Neuron (in vitro differentiated cells): ENCODE measurements at regions not wholly inside any gene's neighbourhood (a gene's known extent, or its start where the extent isn't known, plus 50 kb on each side); places are given as distances from the start of the nearest gene placed in this dataset.

Source experiments
- H2AFZ ChIP-seq: one replicate; pipeline ENCODE4 v1.6.1; 2013; ENCODE audit warnings: low read depth, mild to moderate bottlenecking, inconsistent platforms, low read length, moderate library complexity
- H3K27me3 ChIP-seq: one replicate; pipeline ENCODE4 v1.6.1; 2013; ENCODE audit warnings: low read length; ENCODE audit not compliant: insufficient read depth
- H3K36me3 ChIP-seq: one replicate; pipeline ENCODE4 v1.6.1; 2013; ENCODE audit warnings: low read length; ENCODE audit not compliant: insufficient read depth
- H3K4me1 ChIP-seq: one replicate; pipeline ENCODE4 v1.6.1; 2013; ENCODE audit warnings: low read length; ENCODE audit not compliant: insufficient read depth
- H3K4me3 ChIP-seq: 2 replicates; pipeline ENCODE4 v1.5.1; 2013; ENCODE audit warnings: mild to moderate bottlenecking, low read length, moderate library complexity
- H3K9me3 ChIP-seq: one replicate; pipeline ENCODE4 v1.6.1; 2013; ENCODE audit warnings: low read length

DNA sequence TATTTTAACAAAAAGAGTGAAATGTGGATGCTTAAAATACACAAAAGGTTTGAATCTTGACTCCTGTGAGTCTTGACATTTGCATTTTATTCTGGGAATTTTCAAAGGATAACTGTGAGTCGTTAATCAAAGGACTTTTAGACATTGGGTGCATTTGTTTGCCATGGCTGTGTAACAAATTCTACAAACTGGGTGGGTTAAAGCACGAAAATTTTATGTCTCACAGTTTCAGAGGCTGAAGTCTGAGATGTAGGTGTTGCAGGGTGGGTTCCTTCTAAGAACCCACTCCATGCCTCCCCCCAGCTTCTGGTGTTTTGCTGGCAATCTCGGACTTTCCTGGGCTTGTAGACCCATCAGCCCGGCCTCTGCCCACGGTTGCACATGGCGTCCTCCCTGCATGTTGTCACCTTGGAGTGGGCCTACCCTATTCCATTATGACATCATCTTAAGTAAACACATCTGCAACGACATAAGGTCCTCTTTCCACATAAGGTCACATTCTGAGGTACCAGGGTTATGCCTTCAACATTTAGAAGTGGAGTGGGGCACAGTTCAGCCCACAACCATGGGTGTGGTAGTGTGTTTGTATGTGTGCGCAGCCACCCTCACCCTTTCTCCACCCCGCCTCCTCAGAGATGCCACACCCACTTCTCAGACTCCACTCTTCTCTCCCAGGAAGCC, 113.1 kb downstream of the FOXA2 start:
- Histone ChIP-seq H3K4me1 (no peaks in the 10 kb centered on the region), H3K36me3 (no peaks in the 10 kb centered on the region), H2AFZ (no peak overlapping the region), H3K27me3 (no peaks in the 10 kb centered on the region), H3K9me3 (no peaks in the 10 kb centered on the region), H3K4me3 (no peak overlapping the region)

DNA sequence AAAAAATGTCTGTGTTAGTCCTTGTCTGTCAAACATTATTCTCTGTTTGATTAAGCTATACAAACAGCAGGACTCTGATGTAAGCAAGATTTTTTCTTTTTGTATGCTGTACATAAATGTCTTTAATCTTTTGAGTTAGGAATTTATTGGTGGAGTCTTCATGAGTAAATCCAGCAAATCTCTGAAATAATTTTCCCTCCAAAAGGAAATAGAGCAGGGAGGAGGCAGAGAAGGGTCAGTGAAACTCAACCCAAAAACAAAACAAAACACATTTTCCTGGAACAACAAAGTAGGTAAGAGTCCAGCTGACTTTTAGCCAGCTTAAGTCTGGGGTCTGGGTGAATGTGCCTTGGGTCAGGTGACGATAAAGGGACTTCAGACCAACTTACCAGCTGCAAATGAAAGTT, 113.7 kb downstream of the FOXA2 start:
- H3K36me3 ChIP-seq = no peaks in the 10 kb centered on the region
- H3K4me1 ChIP-seq = no peaks in the 10 kb centered on the region
- H3K4me3 ChIP-seq = no peak overlapping the region
- no peaks in the 10 kb centered on the region for H3K9me3 ChIP-seq
- H2AFZ ChIP-seq = no peak overlapping the region
- no peaks in the 10 kb centered on the region for H3K27me3 ChIP-seq

DNA sequence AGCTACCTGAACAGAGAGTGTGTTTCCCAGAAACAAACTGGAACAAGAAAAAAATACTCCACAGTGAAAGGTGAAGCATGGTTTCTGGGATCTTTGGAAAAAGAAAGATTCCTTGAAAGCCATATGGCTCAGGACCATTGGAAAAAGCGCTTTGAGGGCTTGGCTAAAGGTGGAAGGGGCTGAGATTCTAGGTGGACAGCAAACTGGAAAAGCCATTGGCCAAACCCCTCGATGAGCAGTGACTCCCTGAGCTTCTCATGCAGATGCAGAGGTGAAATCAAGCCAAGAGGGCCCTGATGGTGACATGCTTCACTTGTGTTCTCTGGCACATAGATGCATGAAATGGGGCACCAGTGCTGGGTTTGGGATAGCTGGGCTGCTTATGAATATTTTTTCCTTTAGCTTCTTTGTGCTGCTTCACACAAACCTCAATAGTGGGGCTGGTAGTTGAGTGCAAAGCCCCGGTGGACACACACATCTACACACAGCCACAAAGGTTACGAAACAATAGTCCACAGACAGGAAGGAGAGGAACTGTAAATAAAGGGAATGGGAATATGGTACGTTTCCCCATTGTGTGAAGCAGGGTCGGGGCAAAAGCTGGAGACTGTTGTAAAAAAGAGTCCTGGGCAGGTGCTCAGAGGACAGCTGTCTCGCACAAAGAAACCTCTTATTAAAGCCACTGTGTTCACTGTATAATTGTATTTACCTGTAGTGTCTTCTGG, 117.8 kb downstream of the FOXA2 start:
- no peaks in the 10 kb centered on the region for H3K36me3 ChIP-seq
- no peaks in the 10 kb centered on the region for H3K4me1 ChIP-seq
- no peak overlapping the region for H3K4me3 ChIP-seq
- H3K27me3 ChIP-seq = no peaks in the 10 kb centered on the region
- H3K9me3 ChIP-seq = no peaks in the 10 kb centered on the region
- no peak overlapping the region for H2AFZ ChIP-seq

DNA sequence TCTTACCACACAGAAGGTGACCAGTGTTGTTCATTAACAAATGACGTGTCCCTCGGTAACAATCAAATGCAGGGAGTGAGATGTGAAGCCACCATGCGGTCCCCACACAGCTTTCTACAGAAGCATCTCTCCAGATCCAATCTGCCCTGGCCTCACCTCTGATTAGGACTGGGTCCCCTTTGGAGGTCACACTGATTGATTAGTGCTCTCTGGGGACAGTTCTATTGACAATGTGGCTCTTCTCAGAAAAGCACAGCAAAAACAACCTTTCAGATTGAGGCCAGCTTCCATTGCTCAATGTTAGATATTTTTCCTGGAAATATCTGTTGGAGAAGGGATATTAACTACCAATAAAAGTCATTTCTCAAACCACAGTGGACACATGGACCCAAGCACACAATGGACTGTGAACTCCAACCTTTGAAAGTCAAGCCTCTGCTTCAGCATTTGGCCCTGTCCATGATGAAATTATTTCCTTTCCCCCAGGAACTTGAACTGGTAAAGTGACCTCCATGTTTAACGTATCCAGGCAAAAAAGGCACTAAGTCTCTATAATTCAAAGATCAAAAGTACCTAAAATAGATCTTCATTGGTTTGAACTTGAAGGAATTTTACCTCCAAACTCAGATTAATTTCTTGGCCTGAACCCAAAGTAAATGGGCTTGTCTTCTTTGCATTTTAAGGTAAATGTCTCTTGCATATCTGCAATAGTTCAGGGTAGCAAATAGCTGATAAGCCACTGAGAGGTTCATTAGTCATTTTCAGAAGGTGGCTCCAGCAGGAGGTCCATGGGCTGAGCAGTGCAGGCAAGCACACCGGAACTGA, 118.5 kb downstream of the FOXA2 start:
- no peak overlapping the region for H2AFZ ChIP-seq
- H3K36me3 ChIP-seq = no peaks in the 10 kb centered on the region
- H3K4me1 ChIP-seq = no peaks in the 10 kb centered on the region
- H3K27me3 ChIP-seq = no peaks in the 10 kb centered on the region
- no peak overlapping the region for H3K4me3 ChIP-seq
- no peaks in the 10 kb centered on the region for H3K9me3 ChIP-seq

DNA sequence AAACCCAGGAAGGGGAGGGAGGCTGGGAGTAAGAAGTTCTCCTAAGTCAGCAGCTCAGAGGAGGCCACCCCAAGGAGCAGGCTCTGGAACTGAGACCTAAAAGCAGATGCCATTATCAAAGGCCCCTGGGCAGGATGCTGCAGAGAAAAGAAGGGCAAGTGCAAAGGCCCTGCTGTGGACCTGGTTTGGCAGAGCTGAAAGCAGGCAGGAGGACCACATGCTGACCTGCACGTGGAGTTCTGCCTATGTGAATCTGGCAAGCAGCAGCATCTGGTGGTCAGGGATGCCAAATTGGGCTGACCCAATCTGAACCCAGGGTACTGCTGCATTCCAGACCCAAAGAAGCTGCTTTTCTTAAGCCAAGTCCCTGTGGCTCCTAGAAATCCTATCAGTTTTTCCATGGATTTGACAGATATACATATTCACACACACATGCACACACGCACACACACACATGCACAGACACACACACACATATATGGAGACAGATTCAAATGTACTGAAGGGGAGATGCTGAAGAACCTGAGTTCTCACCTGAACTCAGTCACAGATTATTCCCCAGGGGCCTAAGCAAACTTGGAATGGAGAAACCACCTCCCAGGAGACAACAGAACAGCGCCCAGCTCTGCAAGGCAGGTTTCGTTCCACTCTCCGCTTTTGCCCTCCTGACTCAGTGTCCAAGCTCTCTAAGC, 119.9 kb downstream of the FOXA2 start:
- Histone ChIP-seq H3K4me3 (no peak overlapping the region), H3K27me3 (no peaks in the 10 kb centered on the region), H3K9me3 (no peaks in the 10 kb centered on the region), H3K4me1 (no peaks in the 10 kb centered on the region), H3K36me3 (no peaks in the 10 kb centered on the region), H2AFZ (no peak overlapping the region)

DNA sequence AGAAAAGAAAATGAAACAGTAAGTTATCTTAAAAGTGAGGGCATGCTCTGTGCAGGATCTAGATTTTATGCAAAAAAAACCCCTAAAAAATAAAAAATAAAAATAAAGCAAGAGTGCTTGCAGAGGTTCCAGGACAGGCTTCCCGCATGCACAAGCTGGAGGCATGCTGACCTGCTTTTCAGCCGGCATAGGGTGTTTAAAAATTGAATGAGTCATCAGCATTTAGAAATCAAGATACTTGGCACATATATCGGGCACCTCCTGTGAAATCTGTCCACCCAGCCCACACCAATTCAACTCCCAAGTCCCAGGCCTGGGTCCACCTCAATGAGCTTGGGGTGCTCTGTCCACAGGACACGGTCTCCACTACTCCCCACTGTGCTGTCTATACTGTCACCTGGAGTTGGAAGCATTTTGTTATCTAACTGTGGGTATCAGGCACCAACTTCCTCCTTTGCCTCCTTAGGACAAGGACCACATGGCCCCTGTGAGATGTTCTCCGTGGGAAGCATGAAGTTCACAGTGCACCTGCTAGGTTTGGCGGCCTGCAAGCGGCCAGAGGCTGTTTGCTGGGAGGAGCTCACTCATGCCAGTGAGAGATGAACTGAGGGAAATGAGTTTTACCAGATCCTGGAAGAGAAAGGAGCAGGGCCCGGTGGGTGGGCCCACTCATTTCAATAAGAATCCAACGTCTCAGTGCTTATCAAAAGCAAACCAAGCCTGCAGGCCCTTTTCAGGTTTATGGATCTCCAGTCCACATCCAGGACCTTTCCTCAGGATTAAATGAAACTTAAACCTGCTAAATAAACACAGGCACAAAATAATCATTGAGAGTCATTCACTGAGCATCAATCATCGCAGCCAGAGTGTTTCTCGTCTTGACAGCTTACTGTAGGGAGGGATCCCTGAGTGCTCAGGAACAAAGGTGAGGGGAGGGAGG, 121.1 kb downstream of the FOXA2 start:
- Histone ChIP-seq H3K9me3 (no peaks in the 10 kb centered on the region), H3K27me3 (no peaks in the 10 kb centered on the region), H3K36me3 (no peaks in the 10 kb centered on the region), H3K4me1 (no peaks in the 10 kb centered on the region), H3K4me3 (no peak overlapping the region), H2AFZ (no peak overlapping the region)

DNA sequence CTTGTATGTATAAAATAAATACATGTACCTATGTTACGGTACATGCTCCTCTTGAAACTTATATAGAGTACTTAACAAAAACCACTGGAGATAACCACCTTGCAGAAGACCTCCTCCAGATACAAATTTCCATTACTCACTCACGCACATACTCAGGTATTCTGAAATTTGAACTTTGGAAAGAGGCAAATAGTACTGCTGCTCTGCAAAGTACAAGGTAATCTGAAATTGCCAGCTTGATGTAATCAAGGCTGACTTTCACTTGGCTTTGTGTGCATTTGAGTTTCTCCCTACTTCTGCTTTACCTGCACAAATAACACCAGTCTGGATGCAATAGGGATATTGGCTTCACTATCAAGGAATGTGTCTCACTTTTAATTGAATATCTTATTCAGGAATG, 123.6 kb downstream of the FOXA2 start:
- no peak overlapping the region for H2AFZ ChIP-seq
- H3K36me3 ChIP-seq = no peaks in the 10 kb centered on the region
- H3K4me3 ChIP-seq = no peak overlapping the region
- H3K4me1 ChIP-seq = no peaks in the 10 kb centered on the region
- H3K9me3 ChIP-seq = no peaks in the 10 kb centered on the region
- H3K27me3 ChIP-seq = no peaks in the 10 kb centered on the region

GRCh38 chr20:22460231-22460630, 124.1 kb downstream of the FOXA2 start:
- no peak overlapping the region for H2AFZ ChIP-seq
- H3K4me1 ChIP-seq = no peaks in the 10 kb centered on the region
- H3K27me3 ChIP-seq = no peaks in the 10 kb centered on the region
- H3K36me3 ChIP-seq = no peaks in the 10 kb centered on the region
- no peak overlapping the region for H3K4me3 ChIP-seq
- no peaks in the 10 kb centered on the region for H3K9me3 ChIP-seq

DNA sequence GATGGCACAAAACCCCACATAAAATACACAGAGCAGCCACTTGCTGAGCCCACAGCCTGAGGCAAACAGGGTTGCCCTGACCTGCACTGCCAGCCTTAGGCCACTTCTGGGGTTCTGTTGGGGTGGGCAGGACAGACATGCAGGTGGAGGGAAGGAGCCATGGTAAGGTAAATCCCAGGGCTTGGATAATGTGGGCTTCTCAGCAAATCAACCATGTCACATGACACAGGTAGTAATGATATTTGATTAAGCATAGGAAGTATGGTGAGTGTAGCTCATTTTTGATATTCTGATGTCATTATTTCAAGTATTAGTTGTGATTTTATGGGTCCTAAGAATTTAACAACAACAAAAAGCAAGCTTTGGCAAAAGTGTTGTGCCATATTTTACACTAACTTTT, 124.6 kb downstream of the FOXA2 start:
- Histone ChIP-seq H3K27me3 (no peaks in the 10 kb centered on the region), H2AFZ (no peak overlapping the region), H3K9me3 (no peaks in the 10 kb centered on the region), H3K36me3 (no peaks in the 10 kb centered on the region), H3K4me1 (no peaks in the 10 kb centered on the region), H3K4me3 (no peak overlapping the region)

DNA sequence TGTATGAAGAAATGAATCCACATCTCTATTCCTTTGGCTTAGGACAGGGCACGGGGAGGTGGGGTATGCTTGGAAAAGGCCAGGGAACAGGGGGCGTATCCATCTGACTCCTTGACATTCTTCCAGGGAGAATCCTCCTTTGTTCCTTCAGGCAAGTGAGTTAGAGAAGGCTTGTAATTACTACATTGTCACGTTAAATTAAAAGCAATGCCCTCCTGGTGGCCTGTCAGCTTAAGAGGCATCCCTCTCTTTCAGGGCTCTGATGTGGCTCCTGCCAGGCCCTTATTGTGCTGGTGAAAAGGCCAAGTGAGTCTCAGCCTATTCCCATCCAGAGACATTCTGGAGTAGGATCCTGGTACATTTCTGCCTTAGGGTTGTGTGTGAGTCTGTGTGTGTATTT, 128.3 kb downstream of the FOXA2 start:
- H3K9me3 ChIP-seq = no peaks in the 10 kb centered on the region
- no peaks in the 10 kb centered on the region for H3K36me3 ChIP-seq
- H3K4me3 ChIP-seq = no peak overlapping the region
- H2AFZ ChIP-seq = no peak overlapping the region
- H3K27me3 ChIP-seq = no peaks in the 10 kb centered on the region
- H3K4me1 ChIP-seq = no peaks in the 10 kb centered on the region

GRCh38 chr20:22455259-22455658, 129.1 kb downstream of the FOXA2 start:
- Histone ChIP-seq H3K4me3 (no peak overlapping the region), H3K9me3 (no peaks in the 10 kb centered on the region), H2AFZ (no peak overlapping the region), H3K4me1 (no peaks in the 10 kb centered on the region), H3K36me3 (no peaks in the 10 kb centered on the region), H3K27me3 (no peaks in the 10 kb centered on the region)
